Fibroblast of gingiva (primary cell): ENCODE measurements at regions not wholly inside any gene's neighbourhood (a gene's known extent, or its start where the extent isn't known, plus 50 kb on each side); places are given as distances from the start of the nearest gene placed in this dataset.
"Not testable (repeated sequence)": the region's sequence is repeated elsewhere in the genome, so short reads cannot be mapped to it uniquely, and the experiment has no call there.

Experiments used
- DNase-seq: peaks from one replicate; pipeline ENCODE4 v3.0.0-alpha.2; 2011; ENCODE audit warnings: low read depth

DNA sequence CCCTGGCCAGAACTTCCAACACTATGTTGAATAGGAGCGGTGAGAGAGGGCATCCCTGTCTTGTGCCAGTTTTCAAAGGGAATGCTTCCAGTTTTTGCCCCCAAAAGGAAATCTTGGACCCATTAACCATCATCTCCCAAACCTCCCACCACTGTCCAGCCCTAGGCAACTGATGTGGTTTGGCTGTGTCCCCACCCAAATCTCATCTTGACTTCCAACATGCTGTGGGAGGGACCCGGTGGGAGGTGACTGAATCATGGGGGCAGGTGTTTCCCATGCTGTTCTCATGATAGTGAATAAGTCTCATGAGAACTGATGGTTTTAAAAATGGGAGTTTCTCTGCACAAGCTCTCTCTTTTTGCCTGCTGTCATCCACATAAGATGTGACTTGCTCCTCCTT lies 119.1 kb upstream of the RMDN2 start:
- not testable (repeated sequence) for DNase-seq

- DNase-seq: peak; percentile 46
Observed at GRCh38 chr2:37809525-37809924, 115.6 kb upstream of the RMDN2 start.

DNA sequence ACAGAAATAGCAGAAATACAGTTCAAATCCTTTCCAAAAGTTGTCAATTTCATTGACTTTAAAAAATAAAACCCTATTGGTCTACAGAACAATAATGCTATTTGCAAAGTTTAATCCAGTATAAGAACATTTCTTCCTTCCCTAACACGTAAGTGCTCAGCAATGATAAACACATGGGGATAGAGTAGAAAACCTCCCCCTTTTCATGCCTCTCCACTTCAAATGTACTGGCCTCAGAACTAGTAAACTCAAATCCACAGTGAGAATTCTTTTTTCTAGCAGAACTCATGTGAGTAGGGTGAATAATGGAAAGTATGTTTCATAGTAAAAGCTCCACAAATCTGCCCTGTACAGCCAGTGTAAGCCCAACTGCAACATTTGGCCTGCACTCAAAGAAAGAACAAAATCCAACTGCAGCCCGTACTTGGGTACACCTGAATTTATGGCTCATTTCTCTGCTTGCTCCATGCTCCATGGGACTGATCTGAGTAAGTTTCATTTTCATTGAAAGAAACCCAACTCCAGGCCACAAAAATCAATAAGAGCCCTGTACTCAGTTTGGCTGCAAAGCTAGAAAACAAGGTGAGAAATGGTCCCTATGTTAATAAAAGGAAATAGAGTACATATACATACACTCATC lies 115.0 kb upstream of the RMDN2 start:
- DNase-seq: no peak

GRCh38 chr2:37812414-37812813 lies 112.7 kb upstream of the RMDN2 start:
- DNase-seq: no peak

- no peak for DNase-seq
Observed at GRCh38 chr2:37812941-37813730, 112.0 kb upstream of the RMDN2 start.

- DNase-seq: no peak
Observed at GRCh38 chr2:37816036-37816435, 109.1 kb upstream of the RMDN2 start.

GRCh38 chr2:37816686-37817085 lies 108.4 kb upstream of the RMDN2 start:
- DNase-seq: no peak

GRCh38 chr2:37819186-37819585 lies 105.9 kb upstream of the RMDN2 start:
- DNase-seq: peak; percentile 87

DNA sequence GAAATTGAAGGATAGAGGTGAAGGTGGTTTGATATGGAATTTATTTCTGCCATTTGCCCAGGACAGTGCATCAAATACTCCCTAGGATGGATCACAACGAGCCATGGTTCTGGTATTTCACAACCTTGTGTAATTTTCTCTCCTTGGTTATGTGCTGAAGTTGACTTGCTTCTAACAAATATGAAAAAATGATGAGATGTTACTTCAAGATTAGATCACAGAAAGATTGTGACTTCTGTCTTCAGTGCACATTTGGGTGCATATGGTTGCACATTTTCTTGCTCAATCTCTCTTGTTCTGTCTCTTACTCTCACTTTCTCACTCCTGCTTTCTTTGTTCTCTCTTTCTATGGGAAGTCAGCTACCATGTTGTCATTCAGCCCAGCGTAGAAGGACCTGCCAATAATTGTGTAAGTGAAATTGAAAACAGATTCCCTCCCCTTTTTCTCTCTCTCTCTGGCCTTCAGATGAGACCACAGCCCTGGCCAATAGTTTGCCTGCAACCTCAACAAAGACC lies 104.6 kb upstream of the RMDN2 start:
- DNase-seq: no peak

DNA sequence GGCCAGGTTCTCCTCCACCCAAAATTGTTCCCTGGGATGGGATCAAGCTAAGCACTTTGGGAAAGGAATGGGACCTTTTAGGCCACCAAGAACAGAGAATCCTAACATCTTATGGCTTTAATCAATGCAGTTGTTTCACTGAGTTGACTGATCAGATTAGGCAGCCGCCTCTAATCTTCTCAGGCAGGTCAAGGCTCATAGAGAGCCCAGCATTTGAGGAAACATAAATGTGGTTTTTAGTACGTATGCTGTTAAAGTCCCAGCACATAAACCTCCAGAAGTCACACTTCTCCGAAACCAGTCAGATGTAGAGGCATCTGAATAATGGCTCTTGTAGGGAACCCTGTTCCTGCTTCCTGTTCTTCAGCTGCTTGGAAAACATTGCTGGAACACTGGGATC lies 99.5 kb upstream of the RMDN2 start:
- DNase-seq: no peak

GRCh38 chr2:37826611-37827010 lies 98.5 kb upstream of the RMDN2 start:
- no peak for DNase-seq

- DNase-seq: peak; percentile 24
Observed at GRCh38 chr2:37827455-37827854, 97.6 kb upstream of the RMDN2 start.

GRCh38 chr2:37827911-37828511 lies 97.1 kb upstream of the RMDN2 start:
- DNase-seq: peak; percentile 69

GRCh38 chr2:37829202-37829601 lies 95.9 kb upstream of the RMDN2 start:
- peak; percentile 92 for DNase-seq

DNA sequence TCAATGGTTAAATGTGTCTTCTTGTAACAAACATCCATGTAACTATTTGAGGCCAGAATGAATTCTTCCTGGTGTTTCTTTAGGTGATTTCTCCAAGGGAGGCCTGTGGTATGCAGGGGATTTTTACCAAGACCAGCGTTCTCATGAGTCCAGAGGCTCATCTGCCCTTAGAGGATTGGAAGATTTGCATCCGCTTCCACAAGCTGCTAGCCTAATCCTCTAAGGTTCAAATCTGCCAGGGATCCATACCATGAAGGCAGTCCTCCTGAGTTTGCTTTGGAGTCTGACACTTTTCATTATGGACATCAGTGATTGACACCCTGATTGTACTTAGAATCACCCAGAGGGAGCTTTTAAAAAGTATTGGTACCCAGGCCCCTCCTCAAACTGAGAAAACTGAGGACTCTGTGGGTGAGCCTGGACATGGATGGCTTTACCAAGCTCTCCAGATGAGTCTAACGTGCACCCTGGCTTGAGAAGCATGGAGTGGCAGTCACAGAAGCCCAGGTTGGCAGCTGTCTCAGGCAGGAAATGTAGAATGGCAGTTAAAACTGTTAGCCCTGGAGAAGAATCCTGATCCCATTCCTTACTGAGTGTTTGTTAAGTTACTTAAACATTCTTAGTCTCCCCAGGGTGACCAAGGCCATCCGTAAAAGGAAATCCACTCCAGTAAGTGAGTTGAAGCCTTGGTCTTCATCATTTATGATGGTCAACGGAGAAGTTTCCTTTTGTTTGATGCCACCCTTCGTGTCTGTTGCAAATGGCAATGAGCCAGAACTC lies 95.3 kb upstream of the RMDN2 start:
- no peak for DNase-seq

DNA sequence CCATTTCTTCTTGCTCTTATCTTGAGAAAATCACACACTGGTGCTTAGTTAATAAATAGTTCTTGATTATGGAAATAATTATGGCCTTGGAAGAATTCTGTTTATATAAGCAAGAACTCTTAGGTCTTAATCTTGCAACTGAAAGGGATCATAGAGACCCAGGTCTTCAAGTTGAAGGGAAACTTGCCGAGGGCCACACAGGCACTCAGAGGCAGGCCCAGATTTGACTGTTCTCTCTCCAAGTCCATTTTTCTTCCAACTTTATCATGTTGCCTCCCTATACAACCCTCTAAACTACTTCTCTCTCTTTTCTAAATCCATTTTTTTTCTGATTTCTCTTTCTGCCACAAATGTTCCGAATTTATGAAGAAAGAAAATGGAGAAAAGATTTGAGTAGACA lies 94.5 kb upstream of the RMDN2 start:
- DNase-seq: no peak

DNA sequence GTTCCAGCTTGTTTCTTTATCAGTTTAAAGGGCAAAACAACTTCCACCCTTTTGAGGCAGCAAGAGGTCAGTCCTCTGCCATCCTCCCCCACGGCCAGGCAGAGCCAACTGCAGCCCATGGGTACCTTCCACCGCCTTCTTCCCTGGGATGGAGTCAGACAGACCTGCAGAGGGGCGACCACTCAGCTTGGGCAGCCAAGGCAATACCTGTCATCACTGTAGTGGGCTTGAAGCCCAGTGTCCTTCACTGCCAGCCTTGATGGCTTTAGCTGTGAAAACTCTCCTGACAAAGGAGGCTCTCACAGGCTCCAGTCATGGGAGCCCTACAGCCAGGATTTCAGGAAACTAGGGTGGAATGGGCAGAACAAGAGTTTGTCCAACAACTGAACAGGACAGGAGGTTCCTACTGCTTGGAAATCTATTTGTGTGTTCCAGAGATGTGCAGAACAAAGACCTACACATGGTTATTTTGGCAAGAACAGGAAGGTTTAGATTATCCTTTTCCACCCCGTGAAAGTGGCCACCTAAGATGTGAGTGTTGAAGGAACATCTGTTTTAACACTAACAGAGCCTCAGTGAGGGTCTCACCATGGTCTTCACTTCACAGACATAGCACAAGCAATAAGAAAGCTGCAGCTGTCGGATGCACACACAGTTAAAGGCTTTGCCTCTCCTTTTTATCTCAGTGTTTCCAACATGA lies 93.9 kb upstream of the RMDN2 start:
- DNase-seq: no peak

DNA sequence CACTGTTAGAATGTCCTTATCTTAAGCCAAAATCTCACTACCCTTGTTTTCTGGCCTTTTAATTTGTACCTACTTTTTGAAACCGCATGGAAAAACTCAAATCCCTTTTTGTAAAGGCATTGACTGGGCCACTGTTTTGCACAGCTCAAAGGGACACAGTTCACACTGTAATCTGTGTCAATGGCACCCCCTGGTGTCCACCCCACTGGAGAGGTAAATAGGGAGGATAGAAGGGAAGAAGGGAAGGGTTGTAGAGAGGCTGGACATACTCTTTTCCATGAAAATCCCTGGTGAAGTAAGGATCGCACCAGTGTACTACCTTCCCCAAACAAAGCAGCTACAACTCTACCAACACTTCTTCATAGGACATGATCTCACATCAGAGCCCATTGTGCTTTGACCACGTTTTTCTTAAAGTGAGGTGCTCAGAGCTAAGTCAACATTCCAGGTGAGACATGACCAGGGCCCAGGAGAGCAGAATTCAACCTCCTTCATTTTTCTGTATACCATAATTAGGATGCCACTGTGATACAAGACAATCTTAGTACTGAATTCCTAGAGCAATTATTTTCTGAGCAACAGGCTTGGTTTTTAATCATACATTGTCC lies 92.4 kb upstream of the RMDN2 start:
- peak; percentile 66 for DNase-seq

- DNase-seq: no peak
Observed at GRCh38 chr2:37833423-37833822, 91.7 kb upstream of the RMDN2 start.

DNA sequence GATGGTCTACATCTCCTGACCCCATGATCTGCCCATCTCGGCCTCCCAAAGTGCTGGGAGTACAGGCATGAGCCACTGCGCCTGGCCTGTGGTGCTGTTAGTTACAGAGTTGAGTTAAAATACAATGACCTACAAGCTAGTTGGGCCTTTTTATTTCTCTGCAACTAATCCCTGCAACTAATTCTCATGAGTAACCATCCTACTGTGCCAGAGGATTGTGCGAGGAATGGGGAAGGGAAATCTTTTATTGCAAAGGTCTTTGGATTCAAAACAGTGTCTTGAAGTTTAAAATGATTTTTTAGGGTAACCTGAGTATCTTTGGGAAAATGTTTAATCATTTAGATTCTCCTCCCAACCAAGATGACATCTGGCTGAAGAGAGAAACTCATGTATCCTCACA lies 88.8 kb upstream of the RMDN2 start:
- DNase-seq: no peak

GRCh38 chr2:37836711-37837110 lies 88.4 kb upstream of the RMDN2 start:
- no peak for DNase-seq
